ENCODE measurements at regions not wholly inside any gene's neighbourhood (a gene's known extent, or its start where the extent isn't known, plus 50 kb on each side); places are given as distances from the start of the nearest gene placed in this dataset.

GRCh38 chr11:116148645-116149044 lies 624.1 kb downstream of the BUD13 start:
- Mint-ChIP-seq H3K27me3 (peaks cover 12% of the 10 kb centered on the region), H3K9me3 (no peaks in the 10 kb centered on the region)

GRCh38 chr11:116148056-116148455 lies 624.7 kb downstream of the BUD13 start:
- Mint-ChIP-seq H3K27ac (no peak overlapping the region), H3K9me3 (no peaks in the 10 kb centered on the region), H3K36me3 (no peaks in the 10 kb centered on the region)

More at GRCh38 chr11:116148645-116149044, 624.1 kb downstream of the BUD13 start:
- Mint-ChIP-seq H3K27ac (no peak overlapping the region), H3K4me1 (no peaks in the 10 kb centered on the region), H3K36me3 (no peaks in the 10 kb centered on the region), H3K4me3 (no peak overlapping the region)

GRCh38 chr11:116145187-116145865 lies 627.5 kb downstream of the BUD13 start:
- Mint-ChIP-seq H3K27me3 (peaks cover 16% of the 10 kb centered on the region), H3K36me3 (no peaks in the 10 kb centered on the region), H3K4me1 (no peaks in the 10 kb centered on the region), H3K4me3 (no peak overlapping the region), H3K9me3 (peaks cover 7% of the 10 kb centered on the region), H3K27ac (no peak overlapping the region)

More at GRCh38 chr11:116148056-116148455, 624.7 kb downstream of the BUD13 start:
- Mint-ChIP-seq H3K4me1 (no peaks in the 10 kb centered on the region), H3K4me3 (no peak overlapping the region), H3K27me3 (peaks cover 12% of the 10 kb centered on the region)

- no peak overlapping the region for H3K27ac Mint-ChIP-seq
- peaks cover 7% of the 10 kb centered on the region for H3K9me3 Mint-ChIP-seq
- H3K27me3 Mint-ChIP-seq, result peaks cover 17% of the 10 kb centered on the region
- H3K36me3 Mint-ChIP-seq, result no peaks in the 10 kb centered on the region
- no peak overlapping the region for H3K4me3 Mint-ChIP-seq
- no peaks in the 10 kb centered on the region for H3K4me1 Mint-ChIP-seq
These were observed 628.3 kb downstream of the BUD13 start for GRCh38 chr11:116144387-116144958.

GRCh38 chr11:116138280-116138679 lies 634.1 kb upstream of the CADM1 start:
- H3K4me3 Mint-ChIP-seq, result no peak overlapping the region
- H3K27me3 Mint-ChIP-seq, result peaks cover 11% of the 10 kb centered on the region
- no peak overlapping the region for H3K27ac Mint-ChIP-seq
- H3K4me1 Mint-ChIP-seq, result no peaks in the 10 kb centered on the region
- H3K36me3 Mint-ChIP-seq, result no peaks in the 10 kb centered on the region
- peaks cover 7% of the 10 kb centered on the region for H3K9me3 Mint-ChIP-seq

GRCh38 chr11:116137753-116138152 lies 633.5 kb upstream of the CADM1 start:
- Mint-ChIP-seq H3K27ac (no peak overlapping the region), H3K4me1 (no peaks in the 10 kb centered on the region), H3K36me3 (no peaks in the 10 kb centered on the region), H3K4me3 (no peak overlapping the region), H3K9me3 (peaks cover 7% of the 10 kb centered on the region), H3K27me3 (peaks cover 12% of the 10 kb centered on the region)

GRCh38 chr11:116136987-116137674 lies 632.9 kb upstream of the CADM1 start:
- Mint-ChIP-seq H3K27me3 (peaks cover 13% of the 10 kb centered on the region), H3K4me1 (no peaks in the 10 kb centered on the region), H3K4me3 (no peak overlapping the region), H3K27ac (no peak overlapping the region), H3K9me3 (peaks cover 7% of the 10 kb centered on the region), H3K36me3 (no peaks in the 10 kb centered on the region)

GRCh38 chr11:116135891-116136290 lies 631.7 kb upstream of the CADM1 start:
- no peak overlapping the region for H3K4me3 Mint-ChIP-seq
- H3K9me3 Mint-ChIP-seq, result no peaks in the 10 kb centered on the region
- H3K36me3 Mint-ChIP-seq, result no peaks in the 10 kb centered on the region
- peaks cover 11% of the 10 kb centered on the region for H3K27me3 Mint-ChIP-seq
- H3K27ac Mint-ChIP-seq, result no peak overlapping the region
- no peaks in the 10 kb centered on the region for H3K4me1 Mint-ChIP-seq

GRCh38 chr11:116134450-116134849 lies 630.2 kb upstream of the CADM1 start:
- peaks cover 8% of the 10 kb centered on the region for H3K27me3 Mint-ChIP-seq
- H3K27ac Mint-ChIP-seq, result no peak overlapping the region
- no peaks in the 10 kb centered on the region for H3K9me3 Mint-ChIP-seq
- no peaks in the 10 kb centered on the region for H3K4me1 Mint-ChIP-seq
- H3K36me3 Mint-ChIP-seq, result no peaks in the 10 kb centered on the region
- no peak overlapping the region for H3K4me3 Mint-ChIP-seq

- Mint-ChIP-seq H3K27ac (no peak overlapping the region), H3K4me1 (no peaks in the 10 kb centered on the region), H3K27me3 (peaks cover 6% of the 10 kb centered on the region), H3K36me3 (no peaks in the 10 kb centered on the region), H3K4me3 (no peak overlapping the region), H3K9me3 (no peaks in the 10 kb centered on the region)
These were observed 628.2 kb upstream of the CADM1 start for GRCh38 chr11:116132273-116132978.

GRCh38 chr11:116130122-116130521 lies 625.9 kb upstream of the CADM1 start:
- H3K9me3 Mint-ChIP-seq, result no peaks in the 10 kb centered on the region
- no peaks in the 10 kb centered on the region for H3K36me3 Mint-ChIP-seq
- H3K27me3 Mint-ChIP-seq, result peaks cover 7% of the 10 kb centered on the region
- H3K27ac Mint-ChIP-seq, result no peak overlapping the region
- no peaks in the 10 kb centered on the region for H3K4me1 Mint-ChIP-seq
- no peak overlapping the region for H3K4me3 Mint-ChIP-seq

GRCh38 chr11:116129456-116129855 lies 625.2 kb upstream of the CADM1 start:
- Mint-ChIP-seq H3K9me3 (no peaks in the 10 kb centered on the region), H3K36me3 (no peaks in the 10 kb centered on the region), H3K4me3 (no peak overlapping the region), H3K4me1 (no peaks in the 10 kb centered on the region), H3K27ac (no peak overlapping the region), H3K27me3 (peaks cover 7% of the 10 kb centered on the region)

GRCh38 chr11:116126562-116126961 lies 622.3 kb upstream of the CADM1 start:
- Mint-ChIP-seq H3K4me3 (no peak overlapping the region), H3K27me3 (peaks cover 4% of the 10 kb centered on the region), H3K27ac (no peak overlapping the region), H3K4me1 (no peaks in the 10 kb centered on the region), H3K36me3 (no peaks in the 10 kb centered on the region), H3K9me3 (no peaks in the 10 kb centered on the region)

- H3K4me3 Mint-ChIP-seq, result no peak overlapping the region
- H3K36me3 Mint-ChIP-seq, result no peaks in the 10 kb centered on the region
- H3K27ac Mint-ChIP-seq, result no peak overlapping the region
- peaks cover 4% of the 10 kb centered on the region for H3K27me3 Mint-ChIP-seq
- no peaks in the 10 kb centered on the region for H3K9me3 Mint-ChIP-seq
- H3K4me1 Mint-ChIP-seq, result no peaks in the 10 kb centered on the region
These were observed 620.9 kb upstream of the CADM1 start for GRCh38 chr11:116124922-116125714.

- no peaks in the 10 kb centered on the region for H3K4me1 Mint-ChIP-seq
- H3K27me3 Mint-ChIP-seq, result peaks cover 4% of the 10 kb centered on the region
- H3K9me3 Mint-ChIP-seq, result no peaks in the 10 kb centered on the region
- H3K27ac Mint-ChIP-seq, result no peak overlapping the region
- H3K4me3 Mint-ChIP-seq, result no peak overlapping the region
- H3K36me3 Mint-ChIP-seq, result no peaks in the 10 kb centered on the region
These were observed 619.5 kb upstream of the CADM1 start for GRCh38 chr11:116123739-116124138.

Data from activated naive CD4-positive, alpha-beta T cell treated with anti-CD3 and anti-CD28 coated beads, Interleukin-2, amount 50 U/mL, for 24 hours (primary cell).